ENCODE measurements at regions not wholly inside any gene's neighbourhood (a gene's known extent, or its start where the extent isn't known, plus 50 kb on each side); places are given as distances from the start of the nearest gene placed in this dataset.
"Not testable (repeated sequence)": the region's sequence is repeated elsewhere in the genome, so short reads cannot be mapped to it uniquely, and the experiment has no call there.

GRCh38 chr2:144914622-144915318, 394.9 kb upstream of the ZEB2 start:
- no peak for DNase-seq

GRCh38 chr2:144914113-144914512, 394.2 kb upstream of the ZEB2 start:
- no peak for DNase-seq

GRCh38 chr2:144912206-144912605, 392.3 kb upstream of the ZEB2 start:
- DNase-seq = no peak

GRCh38 chr2:144905956-144906355, 386.0 kb upstream of the ZEB2 start:
- DNase-seq = no peak

- DNase-seq = no peak
Observed at GRCh38 chr2:144904612-144905011, 384.7 kb upstream of the ZEB2 start.

- DNase-seq = not testable (repeated sequence)
Observed at GRCh38 chr2:144903045-144903444, 383.1 kb upstream of the ZEB2 start.

- not testable (repeated sequence) for DNase-seq
Observed at GRCh38 chr2:144901386-144901785, 381.5 kb upstream of the ZEB2 start.

- no peak for DNase-seq
Observed at GRCh38 chr2:144896341-144896740, 376.4 kb upstream of the ZEB2 start.

GRCh38 chr2:144894612-144895599, 375.0 kb upstream of the ZEB2 start:
- DNase-seq = no peak

GRCh38 chr2:144893464-144893863, 373.5 kb upstream of the ZEB2 start:
- DNase-seq = no peak

GRCh38 chr2:144890828-144891227, 370.9 kb upstream of the ZEB2 start:
- DNase-seq = peak; percentile 19

- no peak for DNase-seq
Observed at GRCh38 chr2:144889348-144889747, 369.4 kb upstream of the ZEB2 start.

GRCh38 chr2:144886862-144887261, 366.9 kb upstream of the ZEB2 start:
- DNase-seq = no peak

- no peak for DNase-seq
Observed at GRCh38 chr2:144877893-144878292, 358.0 kb upstream of the ZEB2 start.

- no peak for DNase-seq
Observed at GRCh38 chr2:144876013-144876412, 356.1 kb upstream of the ZEB2 start.

GRCh38 chr2:144875290-144875969, 355.5 kb upstream of the ZEB2 start:
- no peak for DNase-seq

- no peak for DNase-seq
Observed at GRCh38 chr2:144865670-144866069, 345.8 kb upstream of the ZEB2 start.

- no peak for DNase-seq
Observed at GRCh38 chr2:144859716-144860115, 339.8 kb upstream of the ZEB2 start.

GRCh38 chr2:144858211-144858610, 338.3 kb upstream of the ZEB2 start:
- no peak for DNase-seq

GRCh38 chr2:144854596-144854995, 334.7 kb upstream of the ZEB2 start:
- no peak for DNase-seq

- no peak for DNase-seq
Observed at GRCh38 chr2:144849612-144850011, 329.7 kb upstream of the ZEB2 start.

- DNase-seq = no peak
Observed at GRCh38 chr2:144848423-144848822, 328.5 kb upstream of the ZEB2 start.

GRCh38 chr2:144847347-144848080, 327.6 kb upstream of the ZEB2 start:
- no peak for DNase-seq

Data from NCI-H748 treated with DMSO at 0.1 percent for 48 hours (cell line).